ENCODE measurements at regions not wholly inside any gene's neighbourhood (a gene's known extent, or its start where the extent isn't known, plus 50 kb on each side); places are given as distances from the start of the nearest gene placed in this dataset.

GRCh38 chr15:69865369-69865768, 232.3 kb downstream of the TLE3 start:
- TF ChIP-seq CTCF (IDR thresholded peaks at IDR 0.05; ENCODE audit: low read length) = no peak
- TF ChIP-seq EZH2 (optimal IDR thresholded peaks at IDR 0.05; ENCODE audit: low read depth, low read length) = no peak

Data from MM.1S (cell line).